ENCODE measurements at regions not wholly inside any gene's neighbourhood (a gene's known extent, or its start where the extent isn't known, plus 50 kb on each side); places are given as distances from the start of the nearest gene placed in this dataset.

GRCh38 chr18:51878724-51879123, 461.3 kb upstream of the DCC start:
- no peak for TF ChIP-seq EZH2 (IDR thresholded peaks at IDR 0.05; ENCODE audit: borderline replicate concordance, low read depth, low read length, poor library complexity, severe bottlenecking)
- TF ChIP-seq, protein P1, sequence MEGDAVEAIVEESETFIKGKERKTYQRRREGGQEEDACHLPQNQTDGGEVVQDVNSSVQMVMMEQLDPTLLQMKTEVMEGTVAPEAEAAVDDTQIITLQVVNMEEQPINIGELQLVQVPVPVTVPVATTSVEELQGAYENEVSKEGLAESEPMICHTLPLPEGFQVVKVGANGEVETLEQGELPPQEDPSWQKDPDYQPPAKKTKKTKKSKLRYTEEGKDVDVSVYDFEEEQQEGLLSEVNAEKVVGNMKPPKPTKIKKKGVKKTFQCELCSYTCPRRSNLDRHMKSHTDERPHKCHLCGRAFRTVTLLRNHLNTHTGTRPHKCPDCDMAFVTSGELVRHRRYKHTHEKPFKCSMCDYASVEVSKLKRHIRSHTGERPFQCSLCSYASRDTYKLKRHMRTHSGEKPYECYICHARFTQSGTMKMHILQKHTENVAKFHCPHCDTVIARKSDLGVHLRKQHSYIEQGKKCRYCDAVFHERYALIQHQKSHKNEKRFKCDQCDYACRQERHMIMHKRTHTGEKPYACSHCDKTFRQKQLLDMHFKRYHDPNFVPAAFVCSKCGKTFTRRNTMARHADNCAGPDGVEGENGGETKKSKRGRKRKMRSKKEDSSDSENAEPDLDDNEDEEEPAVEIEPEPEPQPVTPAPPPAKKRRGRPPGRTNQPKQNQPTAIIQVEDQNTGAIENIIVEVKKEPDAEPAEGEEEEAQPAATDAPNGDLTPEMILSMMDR (conservative IDR thresholded peaks at IDR 0.05; ENCODE audit: low read depth, low read length) = no peak

Measured in A673 (cell line).